GM12878 (cell line): ENCODE measurements at regions not wholly inside any gene's neighbourhood (a gene's known extent, or its start where the extent isn't known, plus 50 kb on each side); places are given as distances from the start of the nearest gene placed in this dataset.
"Not testable (repeated sequence)": the region's sequence is repeated elsewhere in the genome, so short reads cannot be mapped to it uniquely, and the experiment has no call there.

Source experiments
- ATAC-seq: fragments of 200-7000 bp; cut with Tn5 transposase; 3 replicates; pipeline ENCODE4 v1.9.1; 2020; ENCODE audit warnings: mild to moderate bottlenecking, moderate library complexity
- BruUV-seq: library from RNA; stranded (reverse); fragments of 400-500 nt; replicated peaks from 2 replicates; lab custom pipeline; 2021; lab: Mats Ljungman, UMichigan
- CTCF ChIA-PET: fragments of 300-600 bp; sonication (Branson Sonifier 250); formaldehyde crosslinking; extraction: SDS; loops from one replicate; lab custom pipeline; 2021; ENCODE audit warnings: inconsistent platforms; lab: Yijun Ruan, JAX
- POLR2A ChIA-PET: fragments of 350-600 bp; formaldehyde crosslinking; extraction: SDS; loops from one replicate; lab custom pipeline; 2021; ENCODE audit warnings: inconsistent platforms; lab: Charles Lee
- RAD21 ChIA-PET: fragments of 300-600 bp; sonication (Branson Sonifier 250); formaldehyde crosslinking; loops from one replicate; lab custom pipeline; 2023; ENCODE audit warnings: antibody characterized with exemption; ENCODE audit not compliant: unreplicated experiment; lab: Charles Lee
- SMC1A ChIA-PET: fragments of 300-600 bp; sonication (Branson Sonifier 250); formaldehyde crosslinking; loops from one replicate; lab custom pipeline; 2023; ENCODE audit not compliant: unreplicated experiment, uncharacterized antibody; lab: Charles Lee
- DNase-seq: peaks from one replicate; pipeline ENCODE4 v3.0.0-alpha.2; 2011; ENCODE audit warnings: low read depth, low spot score
- FAIRE-seq: peaks from 3 replicates; lab custom pipeline; 2011; peaks lifted over from hg19 to GRCh38; lab: Jason Lieb, UNC
- H2AFZ ChIP-seq: 2 replicates; pipeline ENCODE4 v1.6.0; 2011; ENCODE audit warnings: low read depth, low read length, control low read depth; ENCODE audit not compliant: control insufficient read depth
- H3K27ac ChIP-seq: 2 replicates; pipeline ENCODE4 v1.5.1; 2011; ENCODE audit warnings: control low read depth; ENCODE audit not compliant: control insufficient read depth, insufficient read depth
- H3K27me3 ChIP-seq, 2 experiments: replicated peaks in 1 of 2; 2 replicates each; pipeline versions ENCODE4 v1.6.0 to v1.6.1; 2011; ENCODE audit warnings: low read length in 1 of 2; ENCODE audit not compliant: control insufficient read depth in 2 of 2, insufficient read depth in 2 of 2
- H3K36me3 ChIP-seq, 2 experiments: 2 replicates each; pipeline ENCODE4 v1.5.1; 2011; ENCODE audit warnings: low read length in 1 of 2; ENCODE audit not compliant: control insufficient read depth in 2 of 2, insufficient read depth in 2 of 2
- H3K4me1 ChIP-seq: 2 replicates; pipeline ENCODE4 v1.6.1; 2011; ENCODE audit warnings: mild to moderate bottlenecking, low read length, moderate library complexity, mixed read lengths; ENCODE audit not compliant: control insufficient read depth, insufficient read depth
- H3K4me2 ChIP-seq: 2 replicates; pipeline ENCODE4 v1.6.0; 2011; ENCODE audit warnings: control low read depth; ENCODE audit not compliant: control insufficient read depth, insufficient read depth
- H3K4me3 ChIP-seq: fragments of 200-600 bp; sonication (generic); 2 replicates; pipeline ENCODE4 v1.5.1; 2016
- H3K79me2 ChIP-seq: 2 replicates; pipeline ENCODE4 v1.6.0; 2011; ENCODE audit warnings: low read length; ENCODE audit not compliant: control insufficient read depth, insufficient read depth
- H3K9ac ChIP-seq: 2 replicates; pipeline ENCODE4 v1.8.0; 2011; ENCODE audit warnings: low read length, control low read depth, mixed read lengths; ENCODE audit not compliant: control insufficient read depth, insufficient read depth
- H3K9me3 ChIP-seq: replicated peaks from 3 replicates; pipeline ENCODE4 v1.5.1; 2011; ENCODE audit warnings: mild to moderate bottlenecking, low read length; ENCODE audit not compliant: control insufficient read depth, insufficient read depth
- H4K20me1 ChIP-seq: 2 replicates; pipeline ENCODE4 v1.6.0; 2011; ENCODE audit not compliant: control insufficient read depth, insufficient read depth
- JUNB ChIP-seq: IDR thresholded peaks from 2 replicates; pipeline ENCODE4 v1.6.1; 2016; ENCODE audit warnings: antibody characterized with exemption, mild to moderate bottlenecking
- WGBS: methylation state at CpG from one replicate; pipeline ENCODE4 v1.1.6; 2016; ENCODE audit warnings: low lambda C conversion rate; ENCODE audit not compliant: insufficient replicate concordance, insufficient coverage; ENCODE audit errors: missing lambda C conversion rate; 5-methylcytosine and 5-hydroxymethylcytosine counted together
- in situ Hi-C: fragments of 300-500 bp; cut with MboI; formaldehyde crosslinking; loops from 9 replicates; pipeline ENCODE4 v1.14.3; 2018; ENCODE audit warnings: mixed read lengths
- intact Hi-C: fragments of 100-400 bp; cut with micrococcal nuclease; formaldehyde crosslinking; loops from one replicate; pipeline ENCODE4 v1.14.2; 2022; ENCODE audit not compliant: unreplicated experiment

DNA sequence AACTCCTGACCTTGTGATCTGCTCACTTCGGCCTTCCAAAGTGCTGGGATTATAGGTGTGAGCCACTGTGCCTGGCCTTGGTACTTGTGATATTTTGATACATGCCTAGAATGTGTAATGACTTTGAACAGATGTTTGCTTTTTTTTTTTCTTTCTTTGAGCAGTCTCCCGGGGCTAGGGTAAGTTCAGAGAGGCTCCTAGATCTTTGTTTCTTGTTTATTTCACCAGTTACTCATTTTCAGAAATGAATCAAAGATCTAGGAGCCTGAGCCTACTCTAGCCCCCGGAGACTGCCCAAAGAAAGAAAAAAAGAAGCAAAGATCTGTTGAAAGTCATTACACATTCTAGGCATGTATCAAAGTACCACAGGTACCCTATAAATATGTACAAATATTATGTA, 83.0 kb upstream of the CRYM start:
- POLR2A ChIA-PET, intact Hi-C loops: not testable (repeated sequence)
- peak; percentile 17; the same call in 1 of the 2 replicates for TF ChIP-seq JUNB

DNA sequence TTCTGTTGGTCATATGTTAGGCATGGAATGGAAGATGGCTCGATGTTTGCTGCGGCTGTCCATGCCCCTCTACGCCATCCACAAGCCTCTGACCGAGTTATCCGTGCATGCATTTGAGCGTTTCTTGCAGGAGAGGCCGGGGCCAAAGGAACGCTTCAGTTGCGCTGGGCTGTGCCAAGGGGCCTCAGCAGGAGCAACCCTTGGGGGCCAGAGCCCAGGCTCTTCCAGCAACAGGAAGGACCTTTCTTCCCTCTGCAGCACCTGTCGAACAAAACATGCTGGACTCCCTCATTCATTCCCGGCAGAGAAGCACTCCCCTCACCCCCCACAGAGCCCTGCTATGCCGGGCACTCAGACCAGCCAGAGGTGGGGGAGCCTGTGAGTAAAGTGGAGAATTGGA, 81.4 kb upstream of the CRYM start:
- H3K79me2 ChIP-seq, H2AFZ ChIP-seq, CTCF ChIA-PET, H3K27me3 ChIP-seq, H3K4me3 ChIP-seq, in situ Hi-C loops, DNase-seq, H3K9ac ChIP-seq, H4K20me1 ChIP-seq, intact Hi-C loops, H3K9me3 ChIP-seq, SMC1A ChIA-PET, H3K36me3 ChIP-seq, FAIRE-seq: not testable (repeated sequence)
- Histone ChIP-seq H3K4me2 (peak overlapping the region; percentile 74), H3K4me1 (peaks cover 30% of the 10 kb centered on the region), H3K27ac (peak overlapping the region; percentile 78)
- TSS peak; percentile 84 for BruUV-seq
- ChIA-PET RAD21 (interaction anchor here (1.0 to 2.0 kb wide), 2 partner anchors 57 to 58 kb away, joined by 3 to 10 read pairs; no protein-coding TSS in a partner anchor), POLR2A (interaction anchor here (0.6 to 1.2 kb wide), 2 partner anchors 59 to 904 kb away, joined by 3 read pairs; no protein-coding TSS in a partner anchor)
- 31% methylated on average over 12 of the region's 12 CpGs for WGBS
- ATAC-seq, result peak; percentile 15

More for the DNA sequence above, 83.0 kb upstream of the CRYM start:
- SMC1A ChIA-PET, result interaction anchor here (0.6 kb wide), 1 partner anchor 87 kb away, joined by 3 read pairs; no protein-coding TSS in a partner anchor
- FAIRE-seq, H3K27me3 ChIP-seq, ATAC-seq, BruUV-seq, H3K9me3 ChIP-seq, H3K36me3 ChIP-seq, CTCF ChIA-PET, H3K4me3 ChIP-seq, H2AFZ ChIP-seq, RAD21 ChIA-PET, DNase-seq, H4K20me1 ChIP-seq, H3K9ac ChIP-seq, H3K4me2 ChIP-seq, in situ Hi-C loops, H3K79me2 ChIP-seq: not testable (repeated sequence)
- Histone ChIP-seq H3K27ac (peak overlapping the region; percentile 42; the same call in 1 of the 2 replicates), H3K4me1 (peaks cover 28% of the 10 kb centered on the region)
- WGBS, result 0% methylated on average over 3 of the region's 3 CpGs
